HG02763 (cell line): ENCODE measurements at regions not wholly inside any gene's neighbourhood (a gene's known extent, or its start where the extent isn't known, plus 50 kb on each side); places are given as distances from the start of the nearest gene placed in this dataset.

Experiments used
- ATAC-seq: cut with Tn5 transposase; IDR thresholded peaks from one replicate; pipeline ENCODE4 v1.9.1; 2021; ENCODE audit warnings: mild to moderate bottlenecking, moderate library complexity; ENCODE audit not compliant: unreplicated experiment

DNA sequence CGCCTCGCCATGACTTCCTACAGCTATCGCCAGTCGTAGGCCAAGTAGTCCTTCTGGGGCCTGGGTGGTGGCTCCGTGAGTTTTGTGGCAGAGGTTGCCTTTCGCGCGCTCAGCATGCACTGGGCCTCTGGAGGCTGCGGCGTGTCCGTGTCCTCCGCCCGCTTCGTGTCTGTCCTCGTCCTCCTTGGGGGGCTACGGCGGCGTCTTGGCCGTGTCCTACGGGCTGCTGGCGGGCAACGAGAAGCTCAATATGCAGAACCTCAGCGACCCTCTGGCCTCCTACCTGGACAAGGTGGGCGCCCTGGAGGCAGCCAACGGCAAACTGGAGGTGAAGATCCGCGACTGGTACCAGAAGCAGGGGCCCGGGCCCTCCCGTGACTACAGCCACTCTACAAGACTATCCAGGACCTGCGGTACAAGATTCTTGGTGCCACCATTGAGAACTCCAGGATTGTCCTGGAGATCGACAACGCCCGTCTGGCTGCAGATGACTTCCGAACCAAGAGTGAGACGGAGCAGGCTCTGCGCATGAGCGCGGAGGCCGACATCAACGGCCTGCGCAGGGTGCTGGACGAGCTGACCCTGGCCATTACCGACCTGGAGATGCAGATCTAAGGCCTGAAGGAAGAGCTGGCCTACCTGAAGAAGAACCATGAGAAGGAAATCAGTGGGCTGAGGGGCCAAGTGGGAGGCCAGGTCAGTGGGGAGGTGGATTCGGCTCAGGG, 296.3 kb downstream of the OGFRL1 start:
- ATAC-seq: no peak

DNA sequence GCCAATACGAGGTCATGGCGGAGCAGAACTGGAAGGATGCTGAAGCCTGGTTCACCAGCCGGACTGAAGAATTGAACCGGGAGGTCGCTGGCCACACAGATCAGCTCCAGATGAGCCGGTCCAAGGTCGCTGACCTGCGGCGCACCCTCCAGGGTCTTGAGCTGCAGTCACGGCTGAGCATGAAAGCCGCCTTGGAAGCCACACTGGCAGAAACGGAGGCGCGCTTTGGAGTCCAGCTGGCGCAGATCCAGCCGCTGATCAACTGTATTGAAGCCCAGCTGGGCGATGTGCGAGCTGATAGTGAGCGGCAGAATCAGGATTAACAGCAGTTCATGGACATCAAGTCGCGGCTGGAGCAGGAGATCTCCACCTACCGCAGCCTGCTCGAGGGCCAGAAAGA, 296.9 kb downstream of the OGFRL1 start:
- no peak for ATAC-seq

DNA sequence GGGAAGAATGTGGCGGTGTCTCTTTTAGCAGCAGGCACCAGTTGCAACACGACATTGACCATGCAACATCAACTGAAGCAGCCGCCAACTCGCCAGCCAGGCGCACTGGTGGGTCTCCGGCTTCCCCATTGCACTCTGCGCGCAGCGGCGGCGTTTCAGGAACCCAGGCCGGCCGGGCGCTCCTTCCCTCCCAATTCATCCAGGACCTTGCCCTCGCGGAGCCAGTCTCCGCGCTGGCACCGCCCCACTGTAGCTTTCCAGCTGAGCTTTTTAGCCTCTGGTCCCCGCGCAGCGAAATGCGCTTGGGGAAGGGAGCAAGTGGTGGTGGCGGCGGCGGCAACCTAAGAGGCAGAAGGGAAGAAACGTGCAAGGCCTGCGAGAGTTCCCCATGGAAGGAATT, 297.9 kb upstream of the RIMS1 start:
- ATAC-seq: no peak

DNA sequence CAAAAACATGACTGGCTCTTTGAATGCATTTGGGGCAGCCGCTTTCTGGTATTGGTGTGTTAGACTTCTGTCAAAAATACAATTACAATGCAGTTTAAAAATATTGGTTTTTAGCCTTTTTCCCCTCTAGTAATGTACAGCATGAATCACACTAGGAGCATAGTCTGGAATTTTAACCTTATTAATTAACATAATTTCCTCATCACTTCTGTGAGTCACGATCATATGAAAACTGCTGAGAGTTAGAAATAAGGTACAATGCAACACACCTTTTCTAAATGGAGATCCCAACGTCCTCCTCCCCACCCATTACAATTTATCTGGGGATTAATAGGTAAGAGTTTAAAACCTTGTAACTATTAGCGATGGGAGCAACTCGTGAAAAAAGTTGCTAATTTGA, 297.1 kb upstream of the RIMS1 start:
- no peak for ATAC-seq

DNA sequence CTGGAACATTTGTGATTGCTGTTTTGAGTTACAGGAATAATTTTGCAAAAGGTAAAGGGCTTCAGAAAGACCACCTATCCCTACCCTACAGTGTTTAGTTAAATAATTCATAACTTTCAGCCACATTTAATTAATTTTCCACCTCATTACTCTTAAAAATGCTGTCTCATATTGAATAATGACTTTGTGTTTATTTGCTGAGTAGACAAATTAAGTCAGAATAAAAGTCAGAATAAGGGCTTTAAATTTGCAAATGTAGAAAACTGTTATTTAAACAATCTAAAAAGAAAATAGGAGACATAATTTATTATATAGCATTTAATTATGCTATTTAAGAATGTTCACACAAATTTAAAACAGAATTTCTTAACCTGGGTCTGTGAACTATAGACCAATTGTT, 293.7 kb upstream of the RIMS1 start:
- ATAC-seq: no peak

DNA sequence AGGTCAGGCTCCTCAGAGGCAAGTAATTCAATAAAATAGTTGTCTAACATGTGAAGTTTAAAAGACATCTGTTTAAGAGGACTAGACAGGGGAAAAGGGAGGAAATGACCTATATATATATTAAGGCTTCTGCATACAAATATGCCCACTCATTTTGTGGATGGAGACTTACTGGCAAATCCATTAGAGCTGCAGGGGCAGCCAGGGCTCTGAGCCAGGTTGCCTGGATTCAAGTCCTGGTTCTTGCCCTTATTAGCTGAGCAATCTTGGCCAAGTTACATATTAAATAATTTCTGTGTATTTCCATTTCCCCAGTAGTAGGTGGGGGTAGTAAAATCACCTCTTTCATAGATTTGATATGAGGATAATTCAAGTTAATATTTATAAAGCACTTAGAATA, 287.0 kb upstream of the RIMS1 start:
- no peak for ATAC-seq

DNA sequence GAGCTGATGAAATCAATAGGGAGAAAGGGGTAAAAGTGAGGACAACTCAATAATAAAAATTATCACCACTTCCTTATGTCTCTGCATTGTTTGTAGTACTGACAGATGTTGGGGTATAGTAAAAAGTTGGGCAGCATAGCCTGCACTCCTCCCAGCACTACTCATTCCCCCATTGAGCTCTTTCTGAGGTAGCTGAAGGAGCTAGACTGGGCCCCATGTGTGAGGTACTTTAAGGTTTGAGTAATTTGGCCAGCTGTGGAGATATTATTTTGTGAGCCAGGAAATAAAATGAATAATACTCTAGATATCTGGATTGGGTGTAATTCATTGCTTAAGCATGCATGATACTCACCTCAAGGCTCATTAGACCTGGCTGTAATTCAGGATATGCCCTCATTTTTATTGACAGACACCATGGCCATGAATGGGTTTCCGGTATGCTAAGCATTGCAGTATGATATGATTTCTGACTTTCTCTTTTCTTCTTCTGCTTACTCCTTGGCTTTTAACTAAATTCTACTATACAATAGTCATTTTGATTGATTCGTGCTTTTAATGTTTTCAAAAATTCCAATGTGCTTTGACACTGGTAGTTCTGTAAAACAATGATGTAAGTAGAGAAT, 283.9 kb upstream of the RIMS1 start:
- no peak for ATAC-seq

DNA sequence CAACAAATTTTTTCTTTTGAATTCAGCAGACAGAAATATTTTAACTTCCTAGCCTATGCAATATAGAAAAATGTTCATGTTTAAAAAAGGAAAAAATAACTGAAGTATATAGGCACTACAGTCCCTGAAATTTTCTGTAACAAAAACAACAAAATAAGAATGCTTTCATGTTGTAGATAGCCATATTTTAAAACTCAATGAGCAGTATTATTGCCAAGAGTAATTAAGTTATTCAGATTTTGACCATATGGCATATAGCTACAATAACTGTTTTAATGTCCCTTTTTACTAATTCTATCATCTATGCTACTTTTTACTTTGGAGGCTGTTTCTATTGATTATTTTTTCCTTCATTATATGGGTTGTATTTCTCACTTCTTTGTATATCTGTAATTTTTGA, 283.3 kb upstream of the RIMS1 start:
- ATAC-seq: no peak

DNA sequence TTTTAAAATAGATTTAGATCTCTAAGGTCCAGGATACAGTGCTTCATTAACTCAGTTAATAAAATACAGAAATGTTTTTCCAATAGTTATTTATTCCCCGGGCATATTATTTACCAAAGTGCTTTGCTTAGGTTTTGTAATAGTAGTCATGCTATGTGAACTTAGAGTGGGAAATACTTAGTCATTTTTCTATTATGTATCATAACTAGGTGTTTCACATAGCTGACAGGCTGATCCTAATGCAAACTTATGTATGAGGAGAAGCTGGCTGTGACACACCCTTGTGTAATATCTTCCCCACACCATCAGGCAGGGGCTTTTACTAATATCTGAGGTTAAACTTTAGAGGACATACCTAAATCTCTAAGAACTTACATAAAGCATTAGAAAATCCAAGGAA, 277.7 kb upstream of the RIMS1 start:
- ATAC-seq: no peak

DNA sequence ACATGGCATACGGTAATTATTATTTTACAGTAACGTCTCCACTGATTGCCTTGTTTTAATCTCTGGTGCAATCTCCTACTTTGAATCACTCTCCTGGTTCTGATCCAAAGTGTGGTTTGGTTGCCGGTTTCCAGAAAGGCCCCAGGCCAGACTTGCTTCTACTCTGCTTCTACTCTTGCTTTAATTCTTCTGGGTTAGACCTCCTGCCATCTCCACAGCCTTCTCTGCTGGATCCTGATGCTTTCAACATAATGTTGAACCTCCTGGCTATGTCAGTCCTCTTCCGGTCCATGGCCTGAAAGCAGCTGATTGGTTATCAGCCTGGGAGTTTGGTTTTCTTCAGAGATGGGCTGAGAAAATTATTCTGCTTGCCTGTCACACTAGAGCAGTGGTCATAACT, 266.5 kb upstream of the RIMS1 start:
- ATAC-seq: no peak

DNA sequence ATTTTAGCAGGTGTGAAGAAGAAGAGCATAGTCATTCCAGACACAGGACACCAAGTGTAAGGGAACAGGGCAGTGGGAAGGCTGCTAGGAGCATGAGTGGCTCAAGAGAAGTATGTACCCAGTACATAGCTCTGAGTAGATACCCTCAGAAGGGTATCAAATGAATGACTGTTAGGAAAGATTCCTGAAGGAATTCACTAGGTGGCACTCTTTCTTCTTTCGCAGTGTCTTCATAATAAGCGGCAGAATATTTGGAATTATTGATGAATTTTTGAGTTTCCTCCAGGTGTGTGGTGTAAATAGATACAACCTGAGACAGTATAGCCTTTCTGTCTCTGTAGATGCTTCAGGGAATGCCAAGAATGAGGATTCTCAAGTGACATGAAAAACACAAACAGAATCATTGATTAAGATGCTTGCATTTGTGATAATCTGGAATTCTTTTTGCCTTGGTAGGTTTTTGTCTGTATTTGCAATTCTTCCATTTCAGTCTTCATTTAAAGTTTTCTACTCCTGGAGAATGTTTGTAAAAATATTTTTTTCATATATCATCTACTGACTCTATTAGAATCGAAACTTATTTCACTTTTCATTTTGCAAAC, 264.3 kb upstream of the RIMS1 start:
- no peak for ATAC-seq

DNA sequence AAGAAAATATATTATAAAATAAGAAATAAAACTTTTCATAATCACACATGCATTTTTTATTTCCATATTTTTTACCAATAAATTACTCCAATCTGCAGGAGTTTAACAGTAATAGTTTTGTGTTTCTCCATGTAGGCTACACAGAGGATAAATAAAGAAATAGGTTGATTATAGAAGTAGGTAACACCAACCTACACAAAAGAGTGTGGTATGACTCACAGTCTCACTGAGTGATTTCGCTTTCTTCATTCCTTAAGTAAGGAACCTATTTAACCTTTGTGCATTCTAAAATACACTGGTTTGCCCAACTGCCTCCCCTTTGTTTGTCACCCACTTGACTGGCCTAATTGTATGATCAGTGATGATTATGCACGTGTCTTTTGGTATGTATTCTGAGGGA, 244.2 kb upstream of the RIMS1 start:
- ATAC-seq: no peak

DNA sequence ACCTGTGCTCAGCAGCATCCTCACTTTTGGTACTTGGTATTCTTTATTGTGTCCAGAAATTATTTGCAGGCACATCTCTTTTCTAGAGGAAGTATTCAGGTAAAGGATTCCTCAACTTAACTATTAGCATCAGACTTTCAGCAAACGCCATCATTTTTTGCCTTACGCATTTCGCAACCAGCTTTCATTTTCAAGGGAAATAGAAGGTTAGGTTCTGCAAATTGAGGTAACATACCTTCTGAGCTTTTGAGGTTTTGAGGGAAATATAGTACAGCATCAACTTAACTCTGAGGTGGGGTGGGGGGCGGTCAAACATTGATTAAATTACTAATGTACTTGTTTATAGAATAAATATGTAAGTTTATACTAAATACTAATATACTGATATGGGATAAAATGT, 243.6 kb upstream of the RIMS1 start:
- no peak for ATAC-seq

DNA sequence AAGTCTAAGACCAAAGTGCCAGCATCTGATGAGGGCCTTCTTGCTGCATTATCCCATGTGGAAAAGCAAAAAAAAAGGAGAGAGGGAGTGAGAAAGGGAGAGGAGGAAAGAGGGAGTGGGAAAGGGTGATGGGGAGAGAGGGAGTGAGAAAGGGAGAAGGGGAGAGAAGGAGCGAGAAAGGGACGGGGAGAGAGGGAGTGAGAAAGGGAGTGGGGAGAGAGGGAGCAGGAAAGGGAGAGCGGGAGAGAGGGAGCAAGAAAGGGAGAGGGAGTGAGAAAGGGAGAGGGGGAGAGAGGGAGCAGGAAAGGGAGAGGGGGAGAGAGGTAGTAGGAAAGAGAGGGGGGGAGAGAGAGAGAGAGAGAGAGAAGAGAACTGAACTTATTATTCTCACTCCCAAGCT, 241.1 kb upstream of the RIMS1 start:
- no peak for ATAC-seq

DNA sequence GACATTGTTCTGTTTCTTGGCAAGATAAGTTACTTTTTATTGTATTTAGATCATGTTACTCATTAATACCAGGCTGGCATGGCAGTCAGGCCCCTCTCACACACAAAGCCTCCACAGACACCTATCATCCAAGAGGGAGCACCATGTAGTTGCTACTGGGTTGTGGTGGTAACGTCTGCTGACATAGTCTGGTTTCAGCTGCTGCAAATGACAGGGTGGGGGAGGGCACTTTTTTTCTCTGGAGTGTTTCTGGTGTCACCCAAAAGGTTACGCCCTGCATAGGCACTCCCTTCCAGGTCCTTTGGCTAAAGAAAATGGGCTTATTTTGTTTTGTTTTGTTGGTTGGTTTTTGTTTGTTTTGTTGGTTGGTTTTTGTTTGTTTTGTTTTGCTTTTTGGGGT, 236.4 kb upstream of the RIMS1 start:
- ATAC-seq: no peak

DNA sequence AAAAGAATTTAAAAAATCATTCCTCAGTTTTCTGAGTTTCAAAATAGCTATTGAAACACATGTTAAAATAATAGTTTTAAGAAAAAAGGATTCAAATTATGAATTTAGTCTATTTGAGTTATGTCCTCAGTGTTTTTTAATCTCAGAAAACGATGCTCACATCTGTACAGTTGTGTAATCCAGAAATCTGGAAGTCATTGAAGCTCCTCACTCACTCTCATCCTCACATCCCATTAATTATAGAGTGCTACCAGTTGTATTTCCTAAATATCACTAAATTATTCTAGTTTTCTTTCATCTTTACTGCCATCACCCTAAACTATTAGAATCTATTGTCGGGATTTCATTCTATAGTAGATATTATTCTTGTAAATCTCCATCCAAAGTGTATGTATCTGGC, 234.7 kb upstream of the RIMS1 start:
- no peak for ATAC-seq

DNA sequence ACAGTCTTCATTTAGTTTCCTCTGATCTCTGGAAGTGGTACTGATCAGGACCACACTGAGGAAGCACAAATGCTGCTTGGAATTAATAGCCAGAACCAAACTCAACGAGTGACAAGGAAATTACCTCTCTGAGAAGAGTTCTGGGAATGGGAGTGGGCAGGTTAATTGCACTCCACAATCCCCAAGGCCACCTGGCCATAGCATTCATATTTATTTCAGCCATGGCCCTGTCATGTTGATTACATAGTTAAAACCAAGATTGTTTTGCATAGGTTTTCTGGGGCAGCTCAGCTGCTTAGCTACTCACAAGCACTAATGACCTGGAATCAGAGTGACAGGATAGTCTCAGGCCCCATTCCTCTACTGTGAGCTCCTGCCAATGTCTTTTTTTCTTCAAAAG, 230.2 kb upstream of the RIMS1 start:
- no peak for ATAC-seq

DNA sequence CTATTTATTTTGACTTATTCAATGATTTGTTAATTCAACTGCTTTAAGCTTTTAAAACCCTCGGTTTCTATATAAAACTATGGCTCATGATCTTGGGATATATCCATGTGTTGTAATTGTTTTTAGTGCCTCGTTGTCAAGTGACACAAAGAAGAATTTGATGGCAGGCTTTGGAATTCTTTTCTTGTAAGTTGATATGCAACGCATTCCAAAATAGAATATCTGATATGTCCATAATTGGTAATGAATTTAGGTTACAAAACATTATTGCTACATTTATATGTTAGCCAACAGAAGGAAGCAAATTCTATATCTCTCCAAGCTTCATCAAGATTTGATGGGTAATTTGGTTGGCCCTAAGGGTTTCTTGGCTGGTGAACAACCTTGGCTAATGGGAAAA, 220.4 kb upstream of the RIMS1 start:
- ATAC-seq: no peak

DNA sequence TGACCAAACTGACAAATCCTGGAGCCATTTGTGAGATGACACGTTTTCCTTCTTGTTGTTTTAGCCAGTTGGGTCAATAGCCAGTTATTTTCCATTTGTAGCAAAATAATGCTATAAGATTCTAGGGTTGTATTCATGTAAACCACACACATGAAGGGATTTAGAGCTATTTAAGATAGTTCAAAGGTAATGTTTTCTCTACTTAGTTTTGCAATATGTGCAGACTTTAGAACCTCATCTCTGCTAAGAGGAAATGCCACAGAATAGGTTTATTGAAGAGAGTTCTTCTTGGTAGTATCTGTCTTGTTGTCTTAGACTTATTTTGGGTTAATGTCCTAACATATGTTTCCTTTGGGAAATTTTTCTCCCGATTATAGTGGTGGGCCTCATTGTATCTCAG, 213.5 kb upstream of the RIMS1 start:
- no peak for ATAC-seq

DNA sequence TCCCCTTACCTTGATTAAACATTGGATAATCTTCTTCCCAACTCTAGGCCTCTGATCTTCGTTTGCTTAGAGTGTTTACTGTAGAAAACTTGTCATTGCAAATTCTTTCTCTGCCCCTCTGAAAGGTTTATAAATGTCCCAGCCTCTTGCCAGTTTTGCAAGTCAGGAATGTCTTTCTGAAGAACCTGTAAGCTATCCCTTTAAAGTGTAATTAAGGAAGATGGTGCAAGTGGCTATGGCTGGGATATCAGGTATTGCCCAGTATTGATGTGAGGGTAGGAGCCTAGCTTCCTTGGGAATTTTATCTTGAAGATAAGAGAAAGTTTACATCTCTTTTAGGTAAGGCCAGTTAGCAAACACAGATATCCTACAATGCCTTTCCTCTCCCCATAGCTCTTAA, 211.0 kb upstream of the RIMS1 start:
- no peak for ATAC-seq

DNA sequence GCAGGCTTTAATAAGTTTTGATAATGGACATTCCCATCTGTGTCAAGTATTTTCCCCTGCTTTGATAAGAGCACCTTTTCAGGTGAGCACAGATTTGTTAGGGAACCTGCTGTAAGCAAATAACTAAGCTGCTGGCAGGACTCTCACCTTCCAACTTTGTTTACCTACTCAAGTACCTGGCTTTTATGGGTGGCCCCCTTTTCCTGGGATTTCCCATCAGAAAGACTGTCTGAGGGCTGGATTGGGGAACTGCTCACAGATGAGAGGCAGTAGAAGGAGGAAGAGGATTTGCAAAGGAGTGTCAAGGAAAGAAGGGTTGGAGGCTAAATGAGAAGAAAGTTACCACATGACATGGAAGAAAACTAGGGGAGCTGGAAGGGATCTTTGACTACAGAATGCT, 210.1 kb upstream of the RIMS1 start:
- ATAC-seq: no peak

DNA sequence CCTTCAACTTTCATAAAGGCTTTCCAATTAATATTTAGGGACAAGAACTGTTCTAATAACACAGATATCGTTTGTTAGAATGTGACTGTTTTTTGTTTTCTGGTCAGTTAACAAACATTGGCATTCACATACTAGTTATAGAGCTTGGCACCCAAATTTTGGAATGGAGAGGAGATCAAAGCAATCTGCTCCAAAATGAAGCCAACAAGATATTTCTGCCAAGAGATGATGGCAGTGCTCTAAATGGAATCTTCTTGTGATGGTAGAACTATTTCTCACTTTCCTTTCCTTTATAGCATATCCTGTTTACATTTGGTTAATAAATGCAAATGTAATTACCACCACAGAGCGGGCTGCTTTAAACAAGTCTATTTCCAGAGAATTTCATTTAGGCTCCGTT, 208.3 kb upstream of the RIMS1 start:
- no peak for ATAC-seq
